Spleen (tissue), 7 donors: ENCODE measurements at regions not wholly inside any gene's neighbourhood (a gene's known extent, or its start where the extent isn't known, plus 50 kb on each side); places are given as distances from the start of the nearest gene placed in this dataset.

Experiments used
- POLR2A ChIP-seq, 3 donors: fragments of 450-650 bp; IDR thresholded peaks; one replicate each; pipeline ENCODE4 v1.5.1; 2017; ENCODE audit warnings: antibody characterized with exemption in 3 of 3, mild to moderate bottlenecking in 1 of 3
- TF ChIP-seq, protein P1 (sequence below), 11 experiments: fragments of 200-600 bp in 7 of 11; fragments of 450-650 bp in 4 of 11; sonication (generic) in 4 of 11; IDR thresholded peaks in 8 of 11; conservative IDR thresholded peaks in 3 of 11; 1 replicate in 7 of 11; 2 replicates in 4 of 11; pipeline versions ENCODE4 v1.4.0 to v1.8.0; 2016 to 2021; ENCODE audit warnings: antibody characterized with exemption in 11 of 11, inconsistent platforms in 4 of 11, mild to moderate bottlenecking in 1 of 11
- donor health status: DM: no; HTN: no; CAD: no; lungs with moderate emphysema.
- donor health status: DM: no; HTN: no; CAD: no.
- donor health status: DM: no; HTN: no; CAD: no.

- TF ChIP-seq, protein P1, sequence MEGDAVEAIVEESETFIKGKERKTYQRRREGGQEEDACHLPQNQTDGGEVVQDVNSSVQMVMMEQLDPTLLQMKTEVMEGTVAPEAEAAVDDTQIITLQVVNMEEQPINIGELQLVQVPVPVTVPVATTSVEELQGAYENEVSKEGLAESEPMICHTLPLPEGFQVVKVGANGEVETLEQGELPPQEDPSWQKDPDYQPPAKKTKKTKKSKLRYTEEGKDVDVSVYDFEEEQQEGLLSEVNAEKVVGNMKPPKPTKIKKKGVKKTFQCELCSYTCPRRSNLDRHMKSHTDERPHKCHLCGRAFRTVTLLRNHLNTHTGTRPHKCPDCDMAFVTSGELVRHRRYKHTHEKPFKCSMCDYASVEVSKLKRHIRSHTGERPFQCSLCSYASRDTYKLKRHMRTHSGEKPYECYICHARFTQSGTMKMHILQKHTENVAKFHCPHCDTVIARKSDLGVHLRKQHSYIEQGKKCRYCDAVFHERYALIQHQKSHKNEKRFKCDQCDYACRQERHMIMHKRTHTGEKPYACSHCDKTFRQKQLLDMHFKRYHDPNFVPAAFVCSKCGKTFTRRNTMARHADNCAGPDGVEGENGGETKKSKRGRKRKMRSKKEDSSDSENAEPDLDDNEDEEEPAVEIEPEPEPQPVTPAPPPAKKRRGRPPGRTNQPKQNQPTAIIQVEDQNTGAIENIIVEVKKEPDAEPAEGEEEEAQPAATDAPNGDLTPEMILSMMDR (IDR thresholded peaks at IDR 0.05 in 8 of 11, conservative IDR thresholded peaks at IDR 0.05 in 3 of 11) = no peak
- no peak for TF ChIP-seq POLR2A (IDR thresholded peaks at IDR 0.05)
These were observed 179.3 kb downstream of the C1D start for GRCh38 chr2:67883316-67884087.
